Renal cortex interstitium (tissue), 11 donors: ENCODE measurements at regions not wholly inside any gene's neighbourhood (a gene's known extent, or its start where the extent isn't known, plus 50 kb on each side); places are given as distances from the start of the nearest gene placed in this dataset.

Source experiments
- DNase-seq, 11 donors: peaks; one replicate each; pipeline ENCODE4 v3.0.0-alpha.2; 2013; ENCODE audit warnings: low read depth in 9 of 11, low spot score in 4 of 11; ENCODE audit errors: extremely low read depth in 1 of 11

- DNase-seq = no peak
These were observed 292.2 kb downstream of the GABRG1 start for GRCh38 chr4:45831692-45832091.

DNA sequence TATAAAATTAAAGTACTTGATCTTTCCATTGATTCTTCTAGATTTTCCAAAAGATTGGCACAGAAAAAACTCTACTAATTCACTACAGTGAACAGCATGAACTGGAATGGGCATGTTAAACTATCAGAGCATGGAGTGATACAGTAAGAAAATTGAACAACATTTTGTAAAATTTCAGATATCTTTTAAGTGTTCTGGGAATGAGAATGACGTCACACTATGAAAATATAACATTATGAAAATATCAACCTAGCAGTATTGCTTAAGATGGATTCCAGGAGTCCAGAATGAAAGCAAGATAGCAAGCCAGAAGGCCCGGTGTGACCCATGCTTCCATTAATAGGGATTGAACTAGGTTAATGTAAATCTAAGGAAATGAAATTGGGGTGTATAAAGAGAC is 319.9 kb downstream of the GABRG1 start:
- no peak for DNase-seq

DNA sequence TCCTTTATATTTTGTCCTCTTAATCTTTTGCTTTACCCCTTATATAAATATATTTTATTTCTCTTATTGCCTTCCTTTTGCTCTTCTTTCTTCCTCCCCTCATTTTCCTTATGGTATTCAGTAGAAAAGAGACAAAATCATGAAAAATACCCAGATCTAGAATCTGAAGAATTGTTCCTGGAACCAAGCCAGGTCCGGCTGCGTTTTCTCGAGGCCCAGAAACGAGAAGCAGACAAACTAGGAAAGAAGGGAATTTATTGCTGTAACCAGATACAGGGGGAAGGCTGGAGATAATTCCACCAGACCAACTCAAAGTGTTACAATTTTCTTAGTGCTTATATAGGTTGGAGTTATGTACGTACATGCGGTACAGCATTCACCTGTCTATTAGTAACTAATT is 328.7 kb downstream of the GABRG1 start:
- DNase-seq = peak in 4 of 11 donors; percentile 3 to 12 (median 6)

GRCh38 chr4:45778514-45778913 is 345.3 kb downstream of the GABRG1 start:
- no peak for DNase-seq

- no peak for DNase-seq
These were observed 347.7 kb downstream of the GABRG1 start for GRCh38 chr4:45776146-45776545.

- DNase-seq = no peak
These were observed 352.9 kb downstream of the GABRG1 start for GRCh38 chr4:45770958-45771357.

GRCh38 chr4:45765521-45765920 is 358.3 kb downstream of the GABRG1 start:
- DNase-seq = no peak

- DNase-seq = no peak
These were observed 371.9 kb downstream of the GABRG1 start for GRCh38 chr4:45751877-45752530.

GRCh38 chr4:45750721-45751120 is 373.1 kb downstream of the GABRG1 start:
- DNase-seq = no peak

DNA sequence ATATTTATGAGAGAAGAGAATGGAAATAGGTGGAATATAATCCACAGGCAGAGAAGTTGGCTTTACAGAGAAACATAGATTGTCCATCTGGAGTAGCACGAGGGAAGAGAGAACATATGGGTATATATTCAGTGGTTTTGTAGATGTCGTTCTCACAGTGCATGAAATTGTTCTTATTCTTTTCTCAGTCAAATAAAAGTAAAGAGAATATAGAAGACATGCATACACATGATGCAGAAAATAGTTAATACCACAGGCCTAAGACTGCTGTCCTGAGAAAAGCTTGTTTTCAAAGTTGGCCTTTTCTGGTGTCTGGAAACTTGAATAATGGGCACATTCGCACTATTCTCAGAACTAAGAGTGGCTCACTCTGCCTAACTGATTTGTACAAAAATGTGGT is 378.1 kb downstream of the GABRG1 start:
- no peak for DNase-seq

DNA sequence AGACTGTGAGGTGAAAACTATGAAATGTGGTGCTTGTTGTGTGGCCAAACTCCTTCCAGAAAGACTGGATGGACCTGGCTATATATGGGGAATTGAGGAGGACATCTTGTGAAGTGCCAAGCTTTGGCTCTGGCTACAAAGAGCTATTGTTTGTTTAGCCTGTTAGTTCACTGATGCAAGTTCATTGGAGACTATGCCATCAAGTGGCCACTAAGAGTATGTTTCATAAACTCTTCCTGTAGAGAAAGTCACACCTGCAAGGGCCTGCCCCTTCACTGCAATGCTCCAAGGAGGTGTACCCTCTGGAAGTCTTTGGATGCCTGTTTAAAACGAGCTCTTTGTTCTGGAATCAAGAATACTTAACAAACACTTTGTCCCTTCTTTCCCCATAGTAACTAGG is 382.0 kb downstream of the GABRG1 start:
- DNase-seq = no peak

DNA sequence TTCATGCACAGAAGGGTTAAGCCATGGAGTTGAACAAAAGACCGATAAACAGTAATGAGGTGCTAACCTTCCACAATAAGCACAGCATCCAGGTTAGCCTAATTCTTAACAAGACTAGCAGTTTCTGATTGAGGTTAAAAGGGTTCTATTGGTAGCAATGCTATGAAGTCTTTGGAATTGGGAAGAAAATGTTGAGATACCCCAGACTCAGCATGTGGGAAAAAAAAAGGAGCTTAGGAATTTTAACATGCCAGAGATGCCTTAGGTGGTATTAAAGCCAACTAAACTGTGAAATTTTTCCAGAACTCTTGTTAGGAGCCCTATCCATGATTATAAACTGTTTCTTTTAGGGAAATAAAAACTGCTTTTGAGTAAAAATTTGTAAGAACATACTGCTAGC is 391.7 kb downstream of the GABRG1 start:
- DNase-seq = no peak

DNA sequence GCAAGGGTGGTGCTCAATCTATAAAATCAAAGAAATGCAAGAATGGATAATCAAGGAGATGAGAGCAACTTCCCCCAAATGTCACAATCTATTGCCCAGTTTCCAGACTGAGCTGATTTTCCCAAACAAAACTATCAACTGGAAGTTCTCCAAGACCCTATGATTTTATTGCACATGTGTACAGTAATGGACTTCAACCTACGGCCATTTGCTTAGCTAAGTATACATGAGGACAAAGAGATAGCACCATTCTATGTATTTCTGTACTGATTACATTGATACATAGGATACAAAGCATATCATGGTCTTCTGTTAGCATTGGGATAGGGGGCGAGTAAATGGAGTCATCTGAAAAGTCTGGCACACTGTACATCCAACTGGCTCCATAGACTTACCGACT is 407.8 kb downstream of the GABRG1 start:
- DNase-seq = no peak

GRCh38 chr4:45713996-45714395 is 409.9 kb downstream of the GABRG1 start:
- no peak for DNase-seq

DNA sequence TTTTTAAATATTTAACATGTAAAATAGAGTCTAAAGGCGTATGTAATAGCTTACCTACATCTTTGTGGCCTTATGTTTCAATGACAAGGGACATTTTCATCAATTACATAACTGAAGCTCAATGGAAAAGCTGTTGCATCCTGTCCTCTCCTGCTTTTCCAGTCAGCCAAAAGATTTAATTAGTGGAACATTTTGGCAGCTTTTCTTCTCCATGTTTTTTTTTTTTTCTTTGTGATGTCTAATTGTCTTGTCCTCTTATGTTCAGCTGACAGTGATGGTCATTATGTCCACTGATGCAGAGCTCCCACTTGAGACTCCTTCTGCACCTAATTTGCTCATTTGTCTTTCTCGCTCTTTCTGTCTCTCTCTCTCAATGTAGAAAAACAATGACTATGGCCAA is 422.2 kb downstream of the GABRG1 start:
- DNase-seq = no peak

GRCh38 chr4:45693746-45694145 is 430.1 kb downstream of the GABRG1 start:
- DNase-seq = peak in 1 of 11 donors; percentile 0

GRCh38 chr4:45692131-45692735 is 431.6 kb downstream of the GABRG1 start:
- DNase-seq = no peak

- no peak for DNase-seq
These were observed 435.5 kb downstream of the GABRG1 start for GRCh38 chr4:45688341-45688740.

- DNase-seq = no peak
These were observed 444.4 kb downstream of the GABRG1 start for GRCh38 chr4:45679411-45679810.

- DNase-seq = no peak
These were observed 455.7 kb downstream of the GABRG1 start for GRCh38 chr4:45668128-45668527.

DNA sequence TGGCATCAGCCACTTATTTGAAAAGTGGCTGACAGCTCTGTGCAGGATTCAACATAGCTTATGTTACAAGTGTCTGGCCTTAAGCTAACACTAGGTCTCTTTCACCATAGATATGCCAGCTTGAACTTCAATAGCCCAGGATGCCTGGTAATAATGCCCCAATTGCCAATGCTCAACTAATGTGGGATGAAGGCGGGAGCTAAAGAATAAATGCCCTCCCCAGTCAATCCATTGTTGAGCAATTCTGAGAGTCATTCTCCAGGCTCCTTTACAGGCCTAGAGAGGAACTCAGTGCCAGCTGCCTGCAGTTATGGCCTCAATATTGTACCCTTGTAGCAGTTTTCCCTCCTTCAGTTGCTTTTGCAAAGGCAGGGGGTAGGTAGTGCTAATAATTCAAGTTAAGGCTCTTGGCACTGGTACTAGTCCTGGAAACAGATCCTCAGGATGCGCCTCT is 460.2 kb downstream of the GABRG1 start:
- DNase-seq = no peak
